Neural progenitor cell (in vitro differentiated cells): ENCODE measurements at regions not wholly inside any gene's neighbourhood (a gene's known extent, or its start where the extent isn't known, plus 50 kb on each side); places are given as distances from the start of the nearest gene placed in this dataset.
"Not testable (repeated sequence)": the region's sequence is repeated elsewhere in the genome, so short reads cannot be mapped to it uniquely, and the experiment has no call there.

ENCODE experiments used
- DNase-seq: peaks from one replicate; pipeline ENCODE4 v3.0.0-alpha.2; 2016; ENCODE audit warnings: low spot score
- H2AFZ ChIP-seq: fragments of 200-600 bp; sonication (generic); replicated peaks from 2 replicates; pipeline ENCODE4 v1.6.1; 2016; ENCODE audit warnings: antibody characterized with exemption
- H3F3A ChIP-seq: fragments of 200-600 bp; sonication (generic); 2 replicates; pipeline ENCODE4 v1.6.1; 2016; ENCODE audit warnings: antibody characterized with exemption, low read depth
- H3K27ac ChIP-seq: fragments of 200-600 bp; sonication (generic); 2 replicates; pipeline ENCODE4 v1.5.1; 2016; ENCODE audit warnings: mild to moderate bottlenecking
- H3K27me3 ChIP-seq: fragments of 200-600 bp; sonication (generic); 2 replicates; pipeline ENCODE4 v1.6.1; 2016; ENCODE audit warnings: mild to moderate bottlenecking, moderate library complexity
- H3K36me3 ChIP-seq: fragments of 200-600 bp; sonication (generic); 2 replicates; pipeline ENCODE4 v1.5.1; 2016
- H3K4me1 ChIP-seq: fragments of 200-600 bp; sonication (generic); 2 replicates; pipeline ENCODE4 v1.6.1; 2016; ENCODE audit warnings: mixed run types
- H3K4me2 ChIP-seq: fragments of 200-600 bp; sonication (generic); 2 replicates; pipeline ENCODE4 v1.6.1; 2016
- H3K4me3 ChIP-seq: fragments of 200-600 bp; sonication (generic); 2 replicates; pipeline ENCODE4 v1.5.1; 2016
- H3K79me2 ChIP-seq: fragments of 200-600 bp; sonication (generic); 2 replicates; pipeline ENCODE4 v1.6.1; 2016; ENCODE audit warnings: low read depth
- H3K9ac ChIP-seq: fragments of 200-600 bp; sonication (generic); 2 replicates; pipeline ENCODE4 v1.6.1; 2016
- H3K9me3 ChIP-seq: fragments of 200-600 bp; sonication (generic); 2 replicates; pipeline ENCODE4 v1.5.1; 2016; ENCODE audit warnings: low read depth
- H4K20me1 ChIP-seq: fragments of 200-600 bp; sonication (generic); 2 replicates; pipeline ENCODE4 v1.6.1; 2016; ENCODE audit warnings: low read depth
- H3K27ac Mint-ChIP-seq: 3 replicates; pipeline ENCODE4 v1.8.0; 2021; ENCODE audit warnings: mixed read lengths
- H3K27me3 Mint-ChIP-seq: 2 replicates; pipeline ENCODE4 v1.8.0; 2022; ENCODE audit warnings: low read depth, mild to moderate bottlenecking, inconsistent platforms, moderate library complexity, mixed read lengths; ENCODE audit not compliant: insufficient read depth
- H3K36me3 Mint-ChIP-seq: 3 replicates; pipeline ENCODE4 v1.8.0; 2021; ENCODE audit warnings: mixed read lengths
- H3K4me1 Mint-ChIP-seq: 3 replicates; pipeline ENCODE4 v1.8.0; 2021; ENCODE audit warnings: mixed read lengths
- H3K4me3 Mint-ChIP-seq: 3 replicates; pipeline ENCODE4 v1.8.0; 2021; ENCODE audit warnings: mild to moderate bottlenecking, moderate library complexity, mixed read lengths
- H3K9me3 Mint-ChIP-seq: 3 replicates; pipeline ENCODE4 v1.8.0; 2020; ENCODE audit warnings: mixed read lengths
- EZH2 ChIP-seq: fragments of 200-600 bp; sonication (generic); IDR thresholded peaks from 2 replicates; pipeline ENCODE4 v1.6.1; 2017; ENCODE audit warnings: antibody characterized with exemption, mild to moderate bottlenecking, moderate library complexity
- EZH2phosphoT487 ChIP-seq: fragments of 200-600 bp; sonication (generic); IDR thresholded peaks from 2 replicates; pipeline ENCODE4 v1.6.1; 2017; ENCODE audit warnings: antibody characterized with exemption
- TF ChIP-seq, protein P1 (sequence below): fragments of 200-600 bp; sonication (generic); IDR thresholded peaks from 2 replicates; pipeline ENCODE4 v1.5.1; 2017; ENCODE audit warnings: antibody characterized with exemption, mild to moderate bottlenecking

DNA sequence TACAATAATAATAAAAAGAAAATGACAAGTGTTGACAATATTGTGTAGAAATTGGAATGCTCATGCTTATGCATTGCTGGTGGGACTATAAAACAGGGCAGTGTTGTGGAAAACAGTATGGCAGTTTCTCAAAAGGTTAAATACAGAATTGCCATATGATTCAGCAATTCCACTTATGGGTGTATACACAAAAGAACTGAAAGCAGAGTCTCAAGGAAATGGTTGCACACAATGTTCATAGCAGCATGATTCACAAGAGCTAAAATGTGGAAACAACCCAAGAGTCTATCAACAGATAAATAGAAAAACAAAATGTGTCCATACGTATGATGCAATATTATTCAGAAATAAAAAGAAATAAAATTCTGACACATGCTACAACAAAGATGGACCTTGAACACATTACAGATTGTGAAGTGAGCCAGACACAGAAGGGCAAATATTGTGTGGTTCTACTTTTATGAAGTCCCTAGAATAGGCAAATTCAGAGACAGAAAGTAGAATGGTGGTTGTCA is 64.8 kb upstream of the GRM8 start:
- H3K27ac Mint-ChIP-seq = no peak overlapping the region

DNA sequence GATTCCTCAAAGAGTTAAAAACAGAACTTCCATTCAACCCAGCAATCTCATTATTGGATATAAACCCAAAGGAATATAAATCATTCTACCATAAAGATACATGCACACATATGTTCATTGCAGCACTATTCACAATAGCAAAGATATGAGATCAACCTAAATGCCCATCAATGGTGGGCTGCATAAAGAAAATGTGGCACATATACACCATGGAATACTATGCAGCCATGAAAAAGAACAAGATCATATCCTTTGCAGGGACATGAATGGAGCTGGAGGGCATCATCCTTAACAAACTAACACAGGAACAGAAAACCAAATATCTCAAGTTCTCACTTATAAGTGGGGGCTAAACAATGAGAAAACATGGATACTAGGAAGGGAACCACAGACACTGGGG is 64.1 kb upstream of the GRM8 start:
- not testable (repeated sequence) for H3K4me1 ChIP-seq, H3K36me3 ChIP-seq, H3K4me1 Mint-ChIP-seq, H3K9ac ChIP-seq, H3K27me3 ChIP-seq, H3K27me3 Mint-ChIP-seq, H4K20me1 ChIP-seq, H3K27ac ChIP-seq, H3K79me2 ChIP-seq, H3K36me3 Mint-ChIP-seq, H3K27ac Mint-ChIP-seq, H3K9me3 ChIP-seq, H3K4me2 ChIP-seq, H3F3A ChIP-seq, H2AFZ ChIP-seq, DNase-seq, H3K9me3 Mint-ChIP-seq, H3K4me3 ChIP-seq, H3K4me3 Mint-ChIP-seq

More for the DNA sequence above, 64.8 kb upstream of the GRM8 start:
- no peaks in the 10 kb centered on the region for H3F3A ChIP-seq
- H3K4me1 Mint-ChIP-seq = no peaks in the 10 kb centered on the region
- TF ChIP-seq EZH2 (no peak), EZH2phosphoT487 (no peak)
- TF ChIP-seq, protein P1, sequence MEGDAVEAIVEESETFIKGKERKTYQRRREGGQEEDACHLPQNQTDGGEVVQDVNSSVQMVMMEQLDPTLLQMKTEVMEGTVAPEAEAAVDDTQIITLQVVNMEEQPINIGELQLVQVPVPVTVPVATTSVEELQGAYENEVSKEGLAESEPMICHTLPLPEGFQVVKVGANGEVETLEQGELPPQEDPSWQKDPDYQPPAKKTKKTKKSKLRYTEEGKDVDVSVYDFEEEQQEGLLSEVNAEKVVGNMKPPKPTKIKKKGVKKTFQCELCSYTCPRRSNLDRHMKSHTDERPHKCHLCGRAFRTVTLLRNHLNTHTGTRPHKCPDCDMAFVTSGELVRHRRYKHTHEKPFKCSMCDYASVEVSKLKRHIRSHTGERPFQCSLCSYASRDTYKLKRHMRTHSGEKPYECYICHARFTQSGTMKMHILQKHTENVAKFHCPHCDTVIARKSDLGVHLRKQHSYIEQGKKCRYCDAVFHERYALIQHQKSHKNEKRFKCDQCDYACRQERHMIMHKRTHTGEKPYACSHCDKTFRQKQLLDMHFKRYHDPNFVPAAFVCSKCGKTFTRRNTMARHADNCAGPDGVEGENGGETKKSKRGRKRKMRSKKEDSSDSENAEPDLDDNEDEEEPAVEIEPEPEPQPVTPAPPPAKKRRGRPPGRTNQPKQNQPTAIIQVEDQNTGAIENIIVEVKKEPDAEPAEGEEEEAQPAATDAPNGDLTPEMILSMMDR = no peak
- H3K79me2 ChIP-seq = no peaks in the 10 kb centered on the region
- H3K9me3 ChIP-seq = no peaks in the 10 kb centered on the region
- peaks cover 5% of the 10 kb centered on the region for H3K9me3 Mint-ChIP-seq
- no peak overlapping the region for H3K27ac ChIP-seq
- DNase-seq = no peak
- H4K20me1 ChIP-seq = no peaks in the 10 kb centered on the region
- no peak overlapping the region for H3K9ac ChIP-seq
- H3K4me3 Mint-ChIP-seq = no peak overlapping the region
- no peaks in the 10 kb centered on the region for H3K36me3 ChIP-seq
- H3K4me1 ChIP-seq = peaks cover 4% of the 10 kb centered on the region
- H3K36me3 Mint-ChIP-seq = no peaks in the 10 kb centered on the region
- no peak overlapping the region for H3K4me2 ChIP-seq
- peaks cover 6% of the 10 kb centered on the region for H3K27me3 ChIP-seq
- no peak overlapping the region for H2AFZ ChIP-seq
- H3K4me3 ChIP-seq = no peak overlapping the region
- no peaks in the 10 kb centered on the region for H3K27me3 Mint-ChIP-seq

DNA sequence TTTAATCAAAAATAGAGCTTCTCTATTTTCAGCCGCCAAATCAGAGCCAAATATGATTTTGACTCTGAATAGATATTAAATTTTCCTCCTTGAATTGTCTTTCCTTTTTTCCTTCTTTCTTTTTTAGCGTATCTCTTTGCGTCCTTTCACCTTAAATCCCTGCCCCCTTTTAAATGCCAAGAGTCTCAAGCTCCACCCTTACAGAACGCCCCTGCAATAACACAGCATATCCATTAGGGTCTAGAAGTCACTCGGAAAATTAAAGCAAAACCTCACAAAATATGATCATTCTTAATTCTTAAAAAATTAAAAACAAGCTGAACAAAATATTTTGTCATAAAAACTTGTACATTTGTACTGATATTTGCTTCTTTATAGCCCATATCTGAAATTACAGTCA is 51.3 kb upstream of the GRM8 start:
- no peak overlapping the region for H3K27ac ChIP-seq
- Mint-ChIP-seq H3K4me3 (no peak overlapping the region), H3K9me3 (no peaks in the 10 kb centered on the region), H3K27ac (no peak overlapping the region), H3K36me3 (no peaks in the 10 kb centered on the region), H3K4me1 (no peaks in the 10 kb centered on the region), H3K27me3 (no peaks in the 10 kb centered on the region)
- no peaks in the 10 kb centered on the region for H3F3A ChIP-seq
- peaks cover 5% of the 10 kb centered on the region for H3K27me3 ChIP-seq
- no peaks in the 10 kb centered on the region for H3K4me1 ChIP-seq
- H3K79me2 ChIP-seq = no peaks in the 10 kb centered on the region
- no peak overlapping the region for H2AFZ ChIP-seq
- H3K9me3 ChIP-seq = no peaks in the 10 kb centered on the region
- H3K4me3 ChIP-seq = no peak overlapping the region
- H3K4me2 ChIP-seq = no peak overlapping the region
- no peak for DNase-seq
- no peaks in the 10 kb centered on the region for H3K36me3 ChIP-seq
- no peaks in the 10 kb centered on the region for H4K20me1 ChIP-seq
- H3K9ac ChIP-seq = no peak overlapping the region
- TF ChIP-seq, protein P1 = peak; percentile 13
- no peak for TF ChIP-seq EZH2phosphoT487

DNA sequence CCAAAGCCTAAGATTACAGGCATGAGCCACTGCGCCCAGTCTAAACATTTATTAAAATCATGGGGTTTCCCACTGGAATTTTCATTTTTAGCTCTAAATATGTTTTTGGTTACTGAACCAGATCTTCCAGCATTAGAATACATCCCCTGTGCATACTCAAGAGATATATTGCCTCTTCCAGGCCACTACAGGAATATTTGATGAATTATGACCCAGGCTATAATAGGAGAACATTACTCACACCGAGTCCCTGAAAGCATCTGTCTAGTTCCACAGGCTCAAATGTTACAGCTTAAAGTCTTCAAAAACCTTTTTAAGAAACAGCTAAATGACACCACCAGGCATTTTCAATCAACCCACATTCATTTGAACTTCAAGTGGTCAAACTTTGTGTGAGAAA is 50.4 kb upstream of the GRM8 start:
- no peak overlapping the region for H3K4me3 ChIP-seq
- H3K27ac Mint-ChIP-seq = no peak overlapping the region
- TF ChIP-seq EZH2phosphoT487 = no peak
- TF ChIP-seq, protein P1 = no peak
- TF ChIP-seq EZH2 = no peak
- no peak overlapping the region for H3K27ac ChIP-seq
- H3K27me3 Mint-ChIP-seq = no peaks in the 10 kb centered on the region
- no peak overlapping the region for H2AFZ ChIP-seq
- no peak overlapping the region for H3K4me2 ChIP-seq
- no peaks in the 10 kb centered on the region for H3K4me1 ChIP-seq
- H3K36me3 Mint-ChIP-seq = no peaks in the 10 kb centered on the region
- no peaks in the 10 kb centered on the region for H3K4me1 Mint-ChIP-seq
- H3F3A ChIP-seq = no peaks in the 10 kb centered on the region
- H3K4me3 Mint-ChIP-seq = no peak overlapping the region
- no peaks in the 10 kb centered on the region for H4K20me1 ChIP-seq
- H3K79me2 ChIP-seq = no peaks in the 10 kb centered on the region
- H3K9me3 Mint-ChIP-seq = no peaks in the 10 kb centered on the region
- no peak overlapping the region for H3K9ac ChIP-seq
- no peak for DNase-seq
- peaks cover 5% of the 10 kb centered on the region for H3K27me3 ChIP-seq
- H3K9me3 ChIP-seq = no peaks in the 10 kb centered on the region
- no peaks in the 10 kb centered on the region for H3K36me3 ChIP-seq
